ENCODE measurements at regions not wholly inside any gene's neighbourhood (a gene's known extent, or its start where the extent isn't known, plus 50 kb on each side); places are given as distances from the start of the nearest gene placed in this dataset.

DNA sequence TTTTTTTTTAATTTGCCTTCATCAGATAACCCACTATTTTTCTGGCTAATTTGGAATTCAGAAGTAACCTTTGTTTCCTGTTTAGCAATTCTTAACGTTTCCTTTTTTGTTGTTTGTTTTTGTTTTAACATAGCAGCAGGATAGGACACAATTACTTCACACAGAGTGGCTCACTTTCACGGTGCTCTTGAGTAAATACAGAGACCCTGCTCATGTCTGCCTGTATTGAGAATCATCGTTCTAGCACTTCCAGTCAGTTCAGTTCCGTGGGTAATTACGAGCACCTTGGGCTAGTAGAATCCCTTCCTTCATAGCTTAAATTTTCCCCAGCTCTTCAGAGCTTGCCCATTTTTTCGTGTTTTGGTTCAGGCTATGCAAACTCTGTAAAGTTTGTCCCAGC lies 1225.4 kb upstream of the LRRTM1 start:
- Histone ChIP-seq H3K9me3 (ENCODE audit: insufficient read depth, low read depth, low read length) (no peaks in the 10 kb centered on the region), H3K79me2 (ENCODE audit: insufficient read depth, low read length) (no peaks in the 10 kb centered on the region), H3K4me1 (ENCODE audit: insufficient read depth, low read length, poor library complexity, severe bottlenecking) (no peaks in the 10 kb centered on the region), H3F3A (ENCODE audit: low read depth) (no peaks in the 10 kb centered on the region), H4K20me1 (ENCODE audit: insufficient read depth, low read length, poor library complexity, severe bottlenecking) (no peaks in the 10 kb centered on the region), H3K9me2 (replicated peaks; ENCODE audit: low read depth, low read length) (no peaks in the 10 kb centered on the region), H3K4me2 (ENCODE audit: low read depth, low read length, poor library complexity, severe bottlenecking) (no peak overlapping the region), H3K9ac (ENCODE audit: low read depth, low read length, poor library complexity, severe bottlenecking) (no peak overlapping the region), H3K27me3 (ENCODE audit: insufficient read depth, low read length, poor library complexity, severe bottlenecking) (no peaks in the 10 kb centered on the region), H3K36me3 (ENCODE audit: insufficient read depth, low read length) (no peaks in the 10 kb centered on the region), H2AFZ (ENCODE audit: low read length) (no peak overlapping the region), H3K4me3 (ENCODE audit: low read length, poor library complexity, severe bottlenecking) (no peak overlapping the region)
- TF ChIP-seq, protein P1, sequence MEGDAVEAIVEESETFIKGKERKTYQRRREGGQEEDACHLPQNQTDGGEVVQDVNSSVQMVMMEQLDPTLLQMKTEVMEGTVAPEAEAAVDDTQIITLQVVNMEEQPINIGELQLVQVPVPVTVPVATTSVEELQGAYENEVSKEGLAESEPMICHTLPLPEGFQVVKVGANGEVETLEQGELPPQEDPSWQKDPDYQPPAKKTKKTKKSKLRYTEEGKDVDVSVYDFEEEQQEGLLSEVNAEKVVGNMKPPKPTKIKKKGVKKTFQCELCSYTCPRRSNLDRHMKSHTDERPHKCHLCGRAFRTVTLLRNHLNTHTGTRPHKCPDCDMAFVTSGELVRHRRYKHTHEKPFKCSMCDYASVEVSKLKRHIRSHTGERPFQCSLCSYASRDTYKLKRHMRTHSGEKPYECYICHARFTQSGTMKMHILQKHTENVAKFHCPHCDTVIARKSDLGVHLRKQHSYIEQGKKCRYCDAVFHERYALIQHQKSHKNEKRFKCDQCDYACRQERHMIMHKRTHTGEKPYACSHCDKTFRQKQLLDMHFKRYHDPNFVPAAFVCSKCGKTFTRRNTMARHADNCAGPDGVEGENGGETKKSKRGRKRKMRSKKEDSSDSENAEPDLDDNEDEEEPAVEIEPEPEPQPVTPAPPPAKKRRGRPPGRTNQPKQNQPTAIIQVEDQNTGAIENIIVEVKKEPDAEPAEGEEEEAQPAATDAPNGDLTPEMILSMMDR (conservative IDR thresholded peaks at IDR 0.05; ENCODE audit: low read length), result no peak
- no peak for TF ChIP-seq EZH2phosphoT487 (IDR thresholded peaks at IDR 0.05; ENCODE audit: borderline replicate concordance)

DNA sequence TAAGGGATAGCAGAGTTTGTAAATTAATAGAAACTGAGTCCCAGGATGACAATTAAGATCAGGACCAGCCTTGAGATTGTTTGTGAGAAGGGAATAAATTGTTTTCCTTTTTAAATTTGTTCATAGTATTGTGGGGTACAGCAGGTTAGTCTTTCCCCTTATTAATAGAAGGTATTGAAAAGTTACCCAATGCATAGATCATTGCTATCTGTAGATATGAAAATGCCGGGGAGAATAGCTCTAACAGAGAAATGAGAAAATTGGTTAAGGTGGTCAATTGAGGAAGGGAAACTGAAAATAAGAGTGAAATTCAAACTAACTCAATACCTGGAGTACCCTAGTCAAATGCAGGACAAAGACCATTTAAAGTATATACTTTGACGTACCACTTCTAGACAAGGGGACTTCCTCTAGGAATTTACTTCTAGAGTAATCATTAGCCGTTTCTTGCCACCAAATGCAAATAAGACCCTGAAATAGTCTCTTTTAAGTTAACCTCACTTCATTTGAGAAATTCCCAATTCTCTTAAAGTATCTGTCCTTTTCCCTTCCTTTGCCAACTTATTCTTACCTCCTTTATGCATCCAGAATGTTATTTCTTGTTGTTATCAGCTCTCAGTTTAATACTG lies 1224.4 kb upstream of the LRRTM1 start:
- no peaks in the 10 kb centered on the region for H3K79me2 ChIP-seq (ENCODE audit: insufficient read depth, low read length)
- H3K4me1 ChIP-seq (ENCODE audit: insufficient read depth, low read length, poor library complexity, severe bottlenecking), result no peaks in the 10 kb centered on the region
- no peaks in the 10 kb centered on the region for H3K27me3 ChIP-seq (ENCODE audit: insufficient read depth, low read length, poor library complexity, severe bottlenecking)
- TF ChIP-seq, protein P1 (conservative IDR thresholded peaks at IDR 0.05; ENCODE audit: low read length), result no peak
- TF ChIP-seq EZH2phosphoT487 (IDR thresholded peaks at IDR 0.05; ENCODE audit: borderline replicate concordance), result no peak
- H3K4me2 ChIP-seq (ENCODE audit: low read depth, low read length, poor library complexity, severe bottlenecking), result no peak overlapping the region
- H3F3A ChIP-seq (ENCODE audit: low read depth), result no peaks in the 10 kb centered on the region
- no peaks in the 10 kb centered on the region for H3K9me3 ChIP-seq (ENCODE audit: insufficient read depth, low read depth, low read length)
- no peak overlapping the region for H3K4me3 ChIP-seq (ENCODE audit: low read length, poor library complexity, severe bottlenecking)
- H2AFZ ChIP-seq (ENCODE audit: low read length), result no peak overlapping the region
- no peak overlapping the region for H3K9ac ChIP-seq (ENCODE audit: low read depth, low read length, poor library complexity, severe bottlenecking)
- H3K9me2 ChIP-seq (replicated peaks; ENCODE audit: low read depth, low read length), result no peaks in the 10 kb centered on the region
- H4K20me1 ChIP-seq (ENCODE audit: insufficient read depth, low read length, poor library complexity, severe bottlenecking), result no peaks in the 10 kb centered on the region
- no peaks in the 10 kb centered on the region for H3K36me3 ChIP-seq (ENCODE audit: insufficient read depth, low read length)

DNA sequence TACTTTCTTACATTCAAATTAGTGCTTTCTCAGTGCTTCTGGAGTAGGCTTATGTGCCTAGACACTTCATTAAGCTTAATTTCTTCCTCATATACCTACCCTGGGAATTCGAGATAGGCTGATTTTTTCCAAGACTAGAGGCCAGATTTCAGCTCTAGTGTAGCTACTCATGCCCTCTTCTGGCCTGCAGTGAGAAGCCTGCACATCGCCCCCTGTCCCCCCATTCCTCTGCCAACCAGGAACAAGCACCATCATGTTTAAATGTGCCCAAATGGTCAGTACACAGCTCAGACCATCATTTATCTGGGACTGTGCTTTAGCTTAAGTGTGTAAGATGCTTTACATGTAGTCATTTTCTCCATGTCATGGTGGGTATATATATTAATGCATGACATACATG lies 1218.8 kb upstream of the LRRTM1 start:
- Histone ChIP-seq H3F3A (ENCODE audit: low read depth) (no peaks in the 10 kb centered on the region), H3K27me3 (ENCODE audit: insufficient read depth, low read length, poor library complexity, severe bottlenecking) (no peaks in the 10 kb centered on the region), H3K4me1 (ENCODE audit: insufficient read depth, low read length, poor library complexity, severe bottlenecking) (no peaks in the 10 kb centered on the region), H3K9me3 (ENCODE audit: insufficient read depth, low read depth, low read length) (no peaks in the 10 kb centered on the region), H2AFZ (ENCODE audit: low read length) (no peak overlapping the region), H3K4me3 (ENCODE audit: low read length, poor library complexity, severe bottlenecking) (no peak overlapping the region), H3K4me2 (ENCODE audit: low read depth, low read length, poor library complexity, severe bottlenecking) (no peak overlapping the region), H3K36me3 (ENCODE audit: insufficient read depth, low read length) (no peaks in the 10 kb centered on the region), H4K20me1 (ENCODE audit: insufficient read depth, low read length, poor library complexity, severe bottlenecking) (no peaks in the 10 kb centered on the region), H3K79me2 (ENCODE audit: insufficient read depth, low read length) (no peaks in the 10 kb centered on the region), H3K9ac (ENCODE audit: low read depth, low read length, poor library complexity, severe bottlenecking) (no peak overlapping the region), H3K9me2 (replicated peaks; ENCODE audit: low read depth, low read length) (no peaks in the 10 kb centered on the region)
- no peak for TF ChIP-seq EZH2phosphoT487 (IDR thresholded peaks at IDR 0.05; ENCODE audit: borderline replicate concordance)
- TF ChIP-seq, protein P1 (conservative IDR thresholded peaks at IDR 0.05; ENCODE audit: low read length), result no peak

All from Loucy (cell line).